HG03354 (cell line): ENCODE measurements at regions not wholly inside any gene's neighbourhood (a gene's known extent, or its start where the extent isn't known, plus 50 kb on each side); places are given as distances from the start of the nearest gene placed in this dataset.

Experiments
- ATAC-seq: cut with Tn5 transposase; IDR thresholded peaks from one replicate; pipeline ENCODE4 v1.9.1; 2021; ENCODE audit warnings: mild to moderate bottlenecking; ENCODE audit not compliant: unreplicated experiment, poor library complexity, severe bottlenecking

GRCh38 chr2:226680719-226681118 is 118.9 kb downstream of the IRS1 start:
- ATAC-seq = no peak

DNA sequence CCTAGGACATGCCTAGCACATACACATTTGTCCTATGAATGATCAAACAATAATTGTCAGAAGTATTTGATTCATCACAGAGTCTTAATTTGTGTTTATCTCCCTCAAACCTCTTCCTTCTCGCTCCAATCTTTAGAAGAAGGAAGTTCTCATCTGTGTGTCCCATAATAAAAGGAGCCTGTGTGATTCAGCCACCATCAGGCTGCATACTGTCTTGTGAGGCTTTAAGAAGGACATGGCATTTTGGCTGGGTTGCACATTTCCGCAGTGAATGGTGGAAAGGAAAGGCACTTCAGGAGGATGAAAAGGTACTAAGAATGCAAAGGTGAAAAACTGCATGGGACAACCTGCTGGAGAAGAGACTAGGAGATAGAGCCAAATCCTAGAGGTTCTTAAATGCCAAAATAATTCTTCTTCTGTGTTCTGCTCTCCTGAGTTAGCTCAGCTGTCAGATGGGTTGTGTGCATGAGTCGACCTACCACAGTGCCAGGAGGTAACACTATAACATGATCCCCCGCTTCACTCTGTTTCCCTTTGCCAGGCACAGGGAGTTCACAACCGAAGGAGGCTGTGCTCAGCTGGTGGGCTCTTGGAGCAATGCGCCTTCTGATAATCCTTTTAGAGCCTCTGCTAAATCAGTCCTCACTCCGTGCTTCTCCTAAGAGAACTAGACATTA is 120.1 kb downstream of the IRS1 start:
- ATAC-seq = no peak

- no peak for ATAC-seq
Observed at GRCh38 chr2:226678422-226678821, 121.2 kb downstream of the IRS1 start.

GRCh38 chr2:226677080-226677479 is 122.5 kb downstream of the IRS1 start:
- ATAC-seq = no peak

DNA sequence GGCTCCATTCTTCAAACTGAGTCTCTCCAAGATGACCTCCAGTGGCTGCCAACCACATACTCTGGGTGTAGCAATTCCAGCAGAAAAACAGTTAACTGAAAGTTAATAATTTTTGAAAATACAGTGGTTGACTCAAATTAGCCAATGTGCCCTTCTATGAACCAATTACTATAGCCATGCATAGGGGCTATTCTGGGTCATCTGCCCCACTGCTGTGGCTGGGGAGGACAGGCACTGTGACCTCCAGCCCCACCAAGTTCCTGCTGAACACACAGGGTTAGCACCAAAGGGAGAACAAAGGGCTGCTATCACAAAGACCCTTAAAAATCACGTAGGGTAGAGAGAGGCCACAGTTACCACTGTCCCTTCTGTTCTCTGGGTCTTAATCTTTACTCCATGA is 123.0 kb downstream of the IRS1 start:
- ATAC-seq = no peak

DNA sequence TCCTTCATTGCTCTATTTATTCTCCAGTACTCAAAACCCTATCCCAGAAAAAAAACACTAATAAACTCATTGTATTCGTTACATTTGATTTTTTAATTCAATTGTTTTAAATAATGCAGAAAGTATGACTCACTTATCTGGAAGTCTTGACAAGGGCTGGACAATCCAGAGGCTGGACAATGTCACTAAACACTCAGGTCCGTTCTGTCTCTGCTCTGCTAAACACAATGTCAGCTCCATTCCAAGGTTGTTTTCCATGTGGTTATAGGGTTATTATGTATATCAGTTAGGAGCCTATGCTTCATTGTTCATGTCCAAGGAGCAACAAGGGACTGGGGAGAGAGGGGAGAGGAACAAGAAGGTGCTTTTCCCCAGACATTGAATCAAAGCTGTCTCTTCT is 125.5 kb downstream of the IRS1 start:
- ATAC-seq = no peak

DNA sequence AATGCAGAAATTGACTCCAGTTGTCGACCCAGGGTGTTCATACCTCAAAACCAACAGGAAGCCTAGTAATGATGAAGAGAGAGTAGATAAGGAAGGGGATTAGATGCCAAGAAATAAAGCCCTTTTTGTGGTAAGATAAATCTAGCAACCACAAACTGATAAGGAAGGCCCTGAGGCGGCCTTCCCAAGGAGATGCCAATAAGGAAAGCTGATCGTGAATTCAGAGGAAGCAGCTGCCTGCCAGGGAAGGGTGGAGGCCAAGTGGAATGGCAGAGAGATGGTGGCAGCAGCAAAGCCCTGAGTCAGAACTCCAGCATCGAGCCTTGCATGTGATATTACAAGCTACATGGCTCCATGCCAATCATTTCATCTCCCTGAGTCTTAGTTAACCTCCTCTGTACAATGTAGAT is 126.3 kb downstream of the IRS1 start:
- no peak for ATAC-seq

DNA sequence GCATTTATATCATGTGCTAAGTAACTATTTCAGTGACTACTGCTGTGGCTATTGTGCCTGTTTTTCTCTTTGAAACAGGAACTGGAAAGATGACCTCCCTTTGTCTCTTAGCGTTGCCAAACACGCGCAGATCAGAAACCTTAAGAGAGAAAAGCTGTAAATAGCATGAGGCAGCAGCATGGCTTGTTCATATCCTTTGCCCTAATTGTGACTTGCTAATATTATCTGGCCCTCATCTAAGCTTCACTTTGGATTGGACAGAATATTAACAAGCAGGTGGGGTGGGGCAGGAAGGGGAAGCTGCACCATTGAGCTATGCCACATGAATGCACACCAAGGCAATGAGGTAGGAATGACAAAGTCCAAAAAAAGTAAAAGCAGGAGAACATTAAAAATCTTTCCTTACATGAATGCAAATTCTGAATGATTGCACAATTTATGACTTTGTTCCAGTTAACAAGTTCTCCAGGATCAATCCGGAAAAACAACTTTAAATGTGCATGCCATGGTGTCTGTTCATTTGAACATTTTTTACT is 128.4 kb downstream of the IRS1 start:
- ATAC-seq = no peak

DNA sequence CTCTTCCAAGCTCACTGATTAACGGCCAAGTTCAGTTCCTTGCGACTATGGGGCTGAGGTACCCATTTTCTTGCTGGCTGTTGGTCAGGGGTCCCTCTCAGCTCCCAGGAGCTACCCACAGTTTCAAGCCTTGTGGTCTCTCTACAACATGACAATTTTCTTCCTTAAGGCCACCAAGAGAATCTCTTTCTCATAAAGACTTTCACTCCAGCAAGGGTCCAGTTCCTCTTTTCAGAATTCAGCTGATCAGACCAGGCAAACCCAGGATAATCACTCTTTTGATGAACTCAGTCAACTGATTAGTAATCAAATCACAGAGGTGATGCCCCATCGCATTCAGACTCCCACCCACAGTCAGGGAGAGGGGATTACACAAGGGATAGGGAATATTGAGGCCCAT is 129.7 kb downstream of the IRS1 start:
- ATAC-seq = peak; percentile 76

- ATAC-seq = no peak
Observed at GRCh38 chr2:226669249-226669648, 130.4 kb downstream of the IRS1 start.

DNA sequence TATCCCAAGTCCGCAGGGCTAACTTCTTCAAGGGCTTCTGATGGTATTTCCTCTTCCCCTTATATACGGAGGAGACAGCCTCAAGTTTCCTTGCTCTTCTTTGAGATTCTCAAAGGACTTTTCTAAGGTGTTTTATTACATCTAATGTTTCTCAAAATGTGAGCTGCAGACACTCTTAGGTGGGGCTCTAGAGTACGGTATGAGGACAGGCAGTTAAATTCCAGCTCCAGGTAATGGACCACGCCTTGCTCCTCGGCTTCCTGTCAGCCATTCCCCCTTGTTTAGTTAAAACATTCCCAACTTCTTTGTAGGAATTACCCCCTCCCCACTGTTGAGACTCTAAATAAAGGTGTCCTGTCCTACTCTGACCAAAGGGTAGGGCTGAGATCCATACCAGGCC is 131.9 kb downstream of the IRS1 start:
- ATAC-seq = no peak

- no peak for ATAC-seq
Observed at GRCh38 chr2:226665306-226665831, 134.3 kb downstream of the IRS1 start.

- no peak for ATAC-seq
Observed at GRCh38 chr2:226664661-226665060, 135.0 kb downstream of the IRS1 start.

- ATAC-seq = no peak
Observed at GRCh38 chr2:226664140-226664539, 135.5 kb downstream of the IRS1 start.

GRCh38 chr2:226661789-226662545 is 137.7 kb downstream of the IRS1 start:
- ATAC-seq = no peak

DNA sequence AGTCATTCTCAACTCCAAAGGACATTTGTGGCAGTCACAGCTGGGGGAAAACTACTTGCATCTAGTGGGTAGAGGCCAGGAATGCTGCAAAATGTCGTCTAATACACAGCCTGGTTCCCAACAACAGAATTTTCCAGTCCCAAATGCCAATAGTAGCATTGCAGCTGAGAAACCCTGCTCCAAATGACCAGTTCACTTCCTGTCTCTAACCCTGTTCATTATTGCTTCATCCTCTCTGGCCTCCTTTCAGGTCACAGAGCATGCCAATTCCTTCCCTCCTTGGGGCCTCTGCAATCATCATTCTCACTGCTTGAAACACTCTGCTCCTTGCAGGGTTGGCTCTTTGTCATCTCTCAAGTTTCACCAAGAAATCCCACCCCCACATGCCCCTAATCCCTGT is 139.1 kb downstream of the IRS1 start:
- ATAC-seq = no peak

GRCh38 chr2:226660124-226660523 is 139.5 kb downstream of the IRS1 start:
- ATAC-seq = no peak

GRCh38 chr2:226659410-226659809 is 140.2 kb downstream of the IRS1 start:
- no peak for ATAC-seq

GRCh38 chr2:226658555-226658954 is 141.1 kb downstream of the IRS1 start:
- ATAC-seq = no peak

GRCh38 chr2:226657340-226658053 is 142.1 kb downstream of the IRS1 start:
- ATAC-seq = no peak
